HG03565 (cell line): ENCODE measurements at regions not wholly inside any gene's neighbourhood (a gene's known extent, or its start where the extent isn't known, plus 50 kb on each side); places are given as distances from the start of the nearest gene placed in this dataset.
"Not testable (repeated sequence)": the region's sequence is repeated elsewhere in the genome, so short reads cannot be mapped to it uniquely, and the experiment has no call there.

ENCODE experiments used
- ATAC-seq: cut with Tn5 transposase; IDR thresholded peaks from one replicate; pipeline ENCODE4 v1.9.1; 2021; ENCODE audit warnings: mild to moderate bottlenecking, moderate library complexity; ENCODE audit not compliant: unreplicated experiment

DNA sequence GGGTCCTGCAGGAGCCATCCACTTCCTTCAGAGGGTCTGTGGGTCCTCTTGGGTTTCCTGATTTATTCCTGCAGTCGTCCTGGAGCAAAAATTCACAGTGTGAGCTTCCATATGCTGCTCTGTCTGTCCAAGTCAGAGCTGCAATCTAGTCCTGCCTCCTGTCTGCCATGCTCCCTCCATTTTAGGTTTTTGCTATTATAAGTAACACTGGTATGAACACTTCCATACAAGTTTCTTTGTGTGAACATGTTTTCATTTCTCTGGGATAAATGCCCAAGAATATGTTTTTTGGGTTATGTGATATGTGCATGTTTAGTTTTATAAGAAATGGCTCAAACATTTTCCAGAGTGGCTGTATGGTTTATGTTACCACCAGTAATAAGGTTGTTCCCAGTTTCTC is 188.1 kb downstream of the ACTR3B start:
- no peak for ATAC-seq

GRCh38 chr7:152949253-152949652 is 189.7 kb downstream of the ACTR3B start:
- ATAC-seq = no peak

- ATAC-seq = no peak
Observed at GRCh38 chr7:152949790-152950189, 190.2 kb downstream of the ACTR3B start.

- no peak for ATAC-seq
Observed at GRCh38 chr7:152956006-152956405, 196.5 kb downstream of the ACTR3B start.

GRCh38 chr7:152959610-152960009 is 200.1 kb downstream of the ACTR3B start:
- no peak for ATAC-seq

DNA sequence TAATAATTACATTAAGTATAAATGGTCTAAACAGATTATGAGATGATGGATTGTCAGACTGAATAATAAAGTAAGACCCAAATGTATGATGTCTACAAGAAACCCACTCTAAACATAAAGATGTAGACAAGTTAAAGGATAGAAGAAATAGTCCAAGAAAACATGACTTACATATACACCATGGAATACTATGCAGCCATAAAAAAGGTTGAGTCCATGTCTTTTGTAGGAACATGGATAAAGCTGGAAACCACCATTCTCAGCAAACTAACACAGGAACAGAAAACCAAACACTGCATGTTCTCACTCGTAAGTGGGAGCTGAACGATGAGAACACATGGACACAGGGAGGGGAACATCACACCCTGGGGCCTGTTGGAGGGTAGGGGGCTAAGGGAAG is 202.2 kb downstream of the ACTR3B start:
- not testable (repeated sequence) for ATAC-seq

DNA sequence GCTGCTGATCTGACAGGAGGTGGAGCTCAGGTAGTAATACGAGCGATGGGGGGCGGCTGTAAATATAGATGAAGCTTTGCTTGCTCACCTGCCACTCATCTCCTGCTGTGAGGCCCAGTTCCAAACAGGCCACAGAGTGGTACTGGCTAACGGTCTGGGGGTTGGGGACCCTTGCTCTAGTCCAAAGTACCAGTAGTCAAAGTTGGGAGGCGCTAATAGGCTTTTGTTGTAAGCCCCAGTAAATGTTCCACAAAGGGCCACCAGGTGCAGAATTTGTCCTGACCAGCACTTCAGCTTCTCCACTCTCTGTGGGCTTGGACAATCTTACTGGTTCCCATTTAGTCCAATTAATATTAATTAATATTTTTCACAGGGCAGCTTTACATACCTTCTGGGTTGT is 206.6 kb downstream of the ACTR3B start:
- ATAC-seq = no peak

DNA sequence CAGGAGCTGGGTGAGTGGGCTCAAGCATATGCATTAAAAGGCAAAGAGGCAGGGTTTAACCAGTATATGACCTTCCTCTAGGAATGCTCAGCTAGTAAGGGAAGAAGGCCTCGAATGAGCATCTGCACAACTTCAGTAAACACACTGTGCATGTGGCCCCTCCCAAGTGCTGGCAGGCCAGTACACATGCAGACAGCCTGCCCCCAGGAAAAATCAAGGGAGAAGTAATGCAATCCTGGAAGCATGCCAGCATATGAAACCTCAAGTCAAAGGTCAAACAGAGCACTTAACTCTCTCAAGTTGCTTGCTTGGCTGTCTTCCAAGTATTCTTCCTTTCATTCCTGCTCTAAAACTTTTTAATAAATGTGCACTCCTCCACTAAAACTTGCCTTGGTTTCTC is 208.4 kb downstream of the ACTR3B start:
- no peak for ATAC-seq

DNA sequence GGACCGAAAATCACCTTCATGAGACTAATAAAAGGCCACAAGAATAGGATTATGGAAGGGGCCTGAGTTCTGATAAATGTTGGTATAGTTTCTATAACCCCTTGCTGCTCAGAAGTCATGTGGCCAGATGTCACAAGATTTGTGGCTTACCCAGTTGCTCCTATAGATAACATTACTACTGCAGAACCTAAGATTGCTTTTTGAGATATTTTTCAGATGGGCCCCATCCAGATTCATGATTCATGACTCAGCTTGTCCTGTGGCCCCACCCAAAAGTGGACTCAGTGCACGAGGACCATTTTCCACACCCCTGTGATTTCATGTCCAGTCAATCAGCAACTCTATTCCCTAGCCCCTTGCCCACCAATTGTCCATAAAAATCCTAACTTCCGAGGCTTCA is 209.0 kb downstream of the ACTR3B start:
- ATAC-seq = no peak

GRCh38 chr7:152969335-152969734 is 209.8 kb downstream of the ACTR3B start:
- no peak for ATAC-seq

DNA sequence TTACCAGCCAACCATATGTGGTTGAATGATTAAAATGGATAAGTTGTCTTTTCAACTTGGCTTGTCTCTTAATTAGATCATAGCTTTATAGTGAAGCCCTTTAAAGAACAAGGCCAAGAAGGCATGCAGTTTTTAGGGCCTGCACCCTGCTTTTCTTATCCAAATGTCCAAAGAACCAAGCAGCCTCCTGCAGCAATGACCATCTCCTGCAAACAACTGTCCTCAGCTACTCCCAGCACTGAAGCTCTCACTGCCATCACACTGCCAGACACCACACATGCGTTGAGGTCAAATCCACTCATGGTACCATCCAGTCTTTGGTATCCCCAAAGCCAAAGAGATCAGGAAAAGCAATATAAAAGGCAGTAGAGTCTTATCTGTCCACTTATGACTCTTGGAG is 210.3 kb downstream of the ACTR3B start:
- no peak for ATAC-seq

DNA sequence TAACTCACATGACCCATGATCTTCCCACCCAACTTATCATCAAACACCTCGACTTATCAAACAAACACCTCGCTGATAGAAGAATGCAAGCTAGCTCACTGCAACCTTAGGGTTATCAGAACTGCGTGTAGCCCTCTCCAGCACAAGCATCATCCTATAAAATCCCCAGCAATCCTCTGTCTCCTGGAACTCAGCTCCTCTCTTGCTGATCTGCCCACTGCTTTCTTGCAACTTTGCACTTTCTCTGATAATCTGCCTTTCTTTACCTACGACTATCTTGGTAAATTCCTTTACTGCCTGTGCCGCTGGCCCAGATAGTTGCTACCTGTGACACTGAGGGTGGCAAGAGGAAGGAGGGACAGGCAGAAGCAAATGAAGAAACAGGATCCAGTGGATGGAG is 210.9 kb downstream of the ACTR3B start:
- no peak for ATAC-seq

DNA sequence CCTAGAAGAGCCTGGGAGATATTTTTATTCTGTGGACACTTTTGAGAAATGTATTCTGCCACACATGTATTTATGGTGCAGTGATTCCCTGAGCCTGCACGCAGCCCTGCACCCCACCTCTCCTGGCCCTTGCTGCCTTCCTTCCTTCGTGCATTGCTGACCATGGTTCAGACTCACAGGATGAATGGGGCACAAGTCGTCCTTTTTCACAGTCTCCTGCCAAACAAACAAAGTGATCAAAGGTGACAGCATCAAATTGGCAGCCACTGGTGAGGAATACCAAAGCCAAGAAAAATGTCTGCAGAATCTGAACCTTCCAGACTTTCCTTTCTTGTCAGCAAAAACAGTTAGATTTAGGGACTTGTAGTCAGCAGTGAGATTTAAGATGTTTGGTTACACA is 215.0 kb downstream of the ACTR3B start:
- no peak for ATAC-seq

DNA sequence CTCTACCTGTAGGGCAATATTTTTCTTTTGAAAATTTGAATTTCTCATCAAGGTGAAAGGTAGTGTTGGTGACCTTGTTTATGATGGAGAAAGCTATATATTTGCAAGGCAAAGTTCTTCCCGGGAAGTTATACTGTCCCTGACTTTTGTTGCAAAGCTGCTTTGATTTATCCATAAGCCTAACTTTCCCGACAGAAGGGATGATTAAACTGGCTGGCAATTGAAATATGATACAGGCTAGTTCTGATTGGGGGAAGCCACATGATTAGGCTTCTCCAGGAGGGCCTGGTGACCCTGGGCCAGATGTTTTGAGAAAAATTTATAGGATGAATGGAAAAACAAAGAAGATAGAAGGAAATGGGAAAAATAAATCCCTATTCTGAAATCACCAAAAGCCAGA is 215.5 kb downstream of the ACTR3B start:
- ATAC-seq = no peak

- ATAC-seq = no peak
Observed at GRCh38 chr7:152979376-152979775, 219.8 kb downstream of the ACTR3B start.

- ATAC-seq = no peak
Observed at GRCh38 chr7:152984421-152984820, 224.9 kb downstream of the ACTR3B start.

DNA sequence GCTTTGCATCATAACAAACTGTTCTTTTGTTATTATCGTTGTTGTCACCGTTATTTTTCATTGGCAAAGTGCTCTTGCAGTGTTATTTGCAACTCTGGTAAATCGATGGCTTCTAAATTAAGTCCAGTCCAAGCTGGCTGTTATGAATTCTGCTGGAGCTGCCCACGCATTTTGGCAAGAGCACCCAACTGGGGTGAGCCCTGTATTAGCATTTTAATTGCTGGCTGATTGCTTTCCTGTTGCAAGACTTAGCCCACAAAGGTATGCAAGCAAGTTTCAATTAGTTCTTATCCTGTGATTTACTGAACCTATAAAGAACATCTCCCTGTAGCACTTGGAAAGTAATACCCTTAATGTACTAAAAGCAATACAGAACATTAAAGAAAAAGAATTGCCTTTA is 226.8 kb downstream of the ACTR3B start:
- ATAC-seq = no peak

DNA sequence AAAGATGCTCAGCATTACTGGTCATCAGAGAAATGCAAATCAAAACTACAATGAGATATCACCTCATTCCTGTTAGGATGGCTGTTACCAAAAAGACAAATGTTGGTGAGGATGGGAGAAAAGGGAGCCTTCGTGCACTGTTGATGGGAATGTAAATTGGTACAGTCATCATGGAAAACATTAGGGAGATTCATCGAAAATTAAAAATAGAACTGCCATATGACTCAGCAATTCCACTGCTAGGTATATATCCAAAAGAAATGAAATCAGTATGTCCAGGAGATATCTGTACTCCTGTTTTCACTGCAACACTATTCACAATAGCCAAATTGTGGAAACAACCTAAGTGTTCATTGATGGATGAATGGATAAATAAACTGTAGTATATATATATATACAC is 228.1 kb downstream of the ACTR3B start:
- no peak for ATAC-seq

- no peak for ATAC-seq
Observed at GRCh38 chr7:152989889-152990380, 230.4 kb downstream of the ACTR3B start.

GRCh38 chr7:152998420-152998819 is 238.9 kb downstream of the ACTR3B start:
- ATAC-seq = no peak

DNA sequence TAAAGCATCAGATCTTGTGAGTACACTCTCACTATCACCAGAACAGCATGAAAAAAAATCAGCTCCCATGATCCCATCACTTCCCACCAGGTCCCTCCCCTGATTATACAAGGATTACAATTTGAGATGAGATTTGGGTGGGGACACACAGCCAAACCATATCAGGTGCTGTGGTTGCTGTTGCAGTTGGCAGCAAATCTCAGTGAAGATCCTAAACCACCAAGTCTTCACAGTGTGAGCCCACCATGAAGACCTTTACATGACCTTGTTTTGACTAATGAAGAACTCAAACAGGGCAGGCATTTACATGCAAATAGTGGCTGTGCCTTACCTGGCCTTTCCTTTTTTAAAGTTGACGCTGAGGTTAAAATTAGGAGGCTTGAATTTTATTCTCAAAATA is 242.6 kb downstream of the ACTR3B start:
- no peak for ATAC-seq

DNA sequence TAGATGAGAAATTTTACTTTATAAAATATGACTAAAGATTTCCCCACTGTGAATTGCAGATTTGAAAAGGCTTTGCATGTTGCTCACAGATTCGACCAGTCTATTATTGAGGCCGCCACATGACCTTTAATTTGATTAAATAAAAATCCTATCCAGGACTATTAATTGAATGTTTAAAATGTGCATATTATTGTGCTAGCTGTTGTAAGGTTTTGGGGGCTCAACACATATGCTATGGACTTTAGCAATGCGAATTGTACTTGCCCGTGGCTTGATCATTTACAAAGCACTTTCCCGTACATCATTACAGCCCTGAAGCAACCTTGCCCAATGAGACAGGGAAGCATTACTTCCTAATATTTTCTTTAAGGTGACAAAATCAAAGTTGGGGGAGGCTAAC is 243.0 kb downstream of the ACTR3B start:
- no peak for ATAC-seq

DNA sequence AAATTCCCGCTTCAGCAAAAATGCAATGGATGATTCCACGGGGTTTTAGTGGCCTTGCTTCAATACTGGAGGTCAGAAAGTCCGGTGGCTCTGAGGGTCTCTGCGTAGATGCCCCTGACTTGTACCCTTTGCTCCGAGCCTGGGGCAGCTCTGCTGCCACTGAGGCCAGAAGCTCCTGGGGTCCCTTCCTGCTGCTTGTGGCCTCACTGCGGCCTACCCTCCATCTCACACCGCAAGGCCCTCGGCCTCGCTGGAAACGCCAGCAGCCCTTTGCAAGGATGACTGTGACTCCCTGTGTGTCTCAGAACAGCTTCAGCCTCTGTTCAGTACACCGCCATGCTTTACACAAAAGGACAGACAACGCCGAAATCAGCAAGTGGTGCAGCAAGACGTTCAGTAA is 244.8 kb downstream of the ACTR3B start:
- no peak for ATAC-seq
